IPS-18a (cell line): ENCODE measurements at regions not wholly inside any gene's neighbourhood (a gene's known extent, or its start where the extent isn't known, plus 50 kb on each side); places are given as distances from the start of the nearest gene placed in this dataset.

Source experiments
- H3K27ac ChIP-seq: one replicate; pipeline ENCODE4 v1.5.1; 2013; ENCODE audit warnings: low read length
- H3K27me3 ChIP-seq: one replicate; pipeline ENCODE4 v1.6.1; 2013; ENCODE audit warnings: mild to moderate bottlenecking, low read length; ENCODE audit not compliant: control insufficient read depth, insufficient read depth
- H3K36me3 ChIP-seq: one replicate; pipeline ENCODE4 v1.6.1; 2013; ENCODE audit warnings: low read depth, low read length; ENCODE audit not compliant: control insufficient read depth
- H3K4me1 ChIP-seq: one replicate; pipeline ENCODE4 v1.6.1; 2013; ENCODE audit warnings: low read depth, low read length; ENCODE audit not compliant: control insufficient read depth
- H3K4me3 ChIP-seq: one replicate; pipeline ENCODE4 v1.5.1; 2013; ENCODE audit warnings: low read length
- H3K9ac ChIP-seq: one replicate; pipeline ENCODE4 v1.6.1; 2013; ENCODE audit warnings: mild to moderate bottlenecking, low read length, moderate library complexity
- H3K9me3 ChIP-seq: one replicate; pipeline ENCODE4 v1.6.1; 2013; ENCODE audit warnings: low read depth, low read length; ENCODE audit not compliant: control insufficient read depth

DNA sequence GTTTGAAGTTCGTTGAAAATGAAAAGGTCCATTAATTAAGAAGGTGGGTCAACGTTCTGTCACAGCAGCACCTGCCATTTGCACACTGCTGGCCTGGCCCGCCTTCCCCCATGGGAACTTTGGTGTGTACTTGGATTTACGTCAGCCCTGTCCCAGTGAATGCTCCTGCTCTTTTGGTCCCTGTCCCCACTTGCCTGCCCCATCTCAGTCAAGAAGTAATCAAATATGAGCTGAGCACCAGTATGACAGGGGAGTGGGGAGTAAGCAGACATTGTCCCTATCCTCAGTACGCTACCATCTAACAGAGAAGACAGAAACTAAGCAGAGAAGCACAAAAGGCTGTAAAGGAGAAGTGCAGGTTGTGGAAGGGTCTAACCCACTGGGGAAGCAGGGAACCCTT lies 65.1 kb downstream of the SLC4A3 start:
- Histone ChIP-seq H3K36me3 (no peaks in the 10 kb centered on the region), H3K4me3 (no peak overlapping the region), H3K9ac (no peak overlapping the region), H3K27me3 (no peaks in the 10 kb centered on the region), H3K4me1 (peaks cover 5% of the 10 kb centered on the region), H3K27ac (no peak overlapping the region), H3K9me3 (no peaks in the 10 kb centered on the region)

- Histone ChIP-seq H3K9me3 (no peaks in the 10 kb centered on the region), H3K4me3 (no peak overlapping the region), H3K27ac (no peak overlapping the region), H3K27me3 (no peaks in the 10 kb centered on the region), H3K36me3 (no peaks in the 10 kb centered on the region), H3K9ac (no peak overlapping the region), H3K4me1 (peaks cover 18% of the 10 kb centered on the region)
These were observed 67.8 kb downstream of the SLC4A3 start for GRCh38 chr2:219695145-219695709.

GRCh38 chr2:219697811-219698747 lies 70.6 kb downstream of the SLC4A3 start:
- H3K27me3 ChIP-seq = no peaks in the 10 kb centered on the region
- peaks cover 18% of the 10 kb centered on the region for H3K4me1 ChIP-seq
- H3K4me3 ChIP-seq = peak overlapping the region; percentile 18
- H3K9ac ChIP-seq = no peak overlapping the region
- no peaks in the 10 kb centered on the region for H3K36me3 ChIP-seq
- no peaks in the 10 kb centered on the region for H3K9me3 ChIP-seq
- H3K27ac ChIP-seq = no peak overlapping the region

GRCh38 chr2:219698748-219699439 lies 71.5 kb downstream of the SLC4A3 start:
- H3K27ac ChIP-seq = no peak overlapping the region
- peaks cover 18% of the 10 kb centered on the region for H3K4me1 ChIP-seq

GRCh38 chr2:219699440-219699821 lies 72.0 kb downstream of the SLC4A3 start:
- no peak overlapping the region for H3K9ac ChIP-seq
- H3K4me3 ChIP-seq = no peak overlapping the region
- no peaks in the 10 kb centered on the region for H3K9me3 ChIP-seq
- peaks cover 18% of the 10 kb centered on the region for H3K4me1 ChIP-seq
- no peaks in the 10 kb centered on the region for H3K27me3 ChIP-seq
- H3K27ac ChIP-seq = no peak overlapping the region
- H3K36me3 ChIP-seq = no peaks in the 10 kb centered on the region

More at GRCh38 chr2:219698748-219699439, 71.5 kb downstream of the SLC4A3 start:
- Histone ChIP-seq H3K27me3 (no peaks in the 10 kb centered on the region), H3K36me3 (no peaks in the 10 kb centered on the region), H3K9me3 (no peaks in the 10 kb centered on the region), H3K4me3 (peak overlapping the region; percentile 18), H3K9ac (no peak overlapping the region)

- no peaks in the 10 kb centered on the region for H3K9me3 ChIP-seq
- H3K27ac ChIP-seq = no peak overlapping the region
- H3K36me3 ChIP-seq = no peaks in the 10 kb centered on the region
- H3K4me1 ChIP-seq = peaks cover 18% of the 10 kb centered on the region
- no peaks in the 10 kb centered on the region for H3K27me3 ChIP-seq
- no peak overlapping the region for H3K4me3 ChIP-seq
- H3K9ac ChIP-seq = no peak overlapping the region
These were observed 74.6 kb downstream of the SLC4A3 start for GRCh38 chr2:219701847-219702634.

DNA sequence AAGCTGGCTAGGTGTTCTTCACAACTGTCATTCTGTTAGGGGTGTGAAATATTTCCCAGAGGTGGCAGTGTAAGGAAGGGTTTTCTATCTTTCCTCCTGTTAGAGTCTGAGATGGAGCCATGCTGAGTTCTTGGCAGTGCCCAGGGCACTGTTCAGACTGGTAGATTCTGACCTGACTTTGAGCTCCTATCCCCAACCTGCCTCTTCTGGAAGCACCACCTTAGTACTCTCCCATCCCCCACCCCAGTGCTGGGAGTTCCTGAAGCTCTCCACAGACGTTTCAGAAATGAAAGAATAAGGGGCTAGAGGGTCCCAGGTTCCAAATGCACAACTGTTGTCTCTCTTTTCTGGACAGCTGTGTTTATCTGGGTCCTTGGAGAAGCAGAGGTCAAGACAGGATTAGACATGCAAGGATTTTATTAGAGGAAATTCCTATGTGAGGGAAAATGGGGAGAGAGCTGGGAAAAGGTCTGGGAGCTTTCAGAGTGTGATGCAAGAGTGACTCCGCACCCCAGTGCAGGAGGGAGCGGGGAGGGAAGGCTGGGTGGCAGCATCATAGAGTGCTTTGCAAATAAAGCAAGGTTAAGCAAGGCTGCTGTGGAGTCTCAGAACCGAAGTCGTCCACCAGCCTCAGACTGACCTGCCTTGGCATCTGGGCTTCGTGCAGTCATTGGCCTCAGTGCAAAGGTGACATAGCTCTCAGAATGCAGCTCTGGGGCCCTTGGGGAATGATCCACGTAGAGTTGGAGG lies 75.5 kb downstream of the SLC4A3 start:
- no peak overlapping the region for H3K4me3 ChIP-seq
- H3K27ac ChIP-seq = no peak overlapping the region
- peaks cover 15% of the 10 kb centered on the region for H3K4me1 ChIP-seq
- H3K36me3 ChIP-seq = no peaks in the 10 kb centered on the region
- H3K9ac ChIP-seq = no peak overlapping the region
- H3K27me3 ChIP-seq = no peaks in the 10 kb centered on the region
- no peaks in the 10 kb centered on the region for H3K9me3 ChIP-seq

GRCh38 chr2:219704878-219705277 lies 77.4 kb downstream of the SLC4A3 start:
- Histone ChIP-seq H3K27me3 (no peaks in the 10 kb centered on the region), H3K36me3 (no peaks in the 10 kb centered on the region), H3K27ac (no peak overlapping the region), H3K4me1 (no peaks in the 10 kb centered on the region), H3K9ac (no peak overlapping the region), H3K9me3 (no peaks in the 10 kb centered on the region), H3K4me3 (no peak overlapping the region)

DNA sequence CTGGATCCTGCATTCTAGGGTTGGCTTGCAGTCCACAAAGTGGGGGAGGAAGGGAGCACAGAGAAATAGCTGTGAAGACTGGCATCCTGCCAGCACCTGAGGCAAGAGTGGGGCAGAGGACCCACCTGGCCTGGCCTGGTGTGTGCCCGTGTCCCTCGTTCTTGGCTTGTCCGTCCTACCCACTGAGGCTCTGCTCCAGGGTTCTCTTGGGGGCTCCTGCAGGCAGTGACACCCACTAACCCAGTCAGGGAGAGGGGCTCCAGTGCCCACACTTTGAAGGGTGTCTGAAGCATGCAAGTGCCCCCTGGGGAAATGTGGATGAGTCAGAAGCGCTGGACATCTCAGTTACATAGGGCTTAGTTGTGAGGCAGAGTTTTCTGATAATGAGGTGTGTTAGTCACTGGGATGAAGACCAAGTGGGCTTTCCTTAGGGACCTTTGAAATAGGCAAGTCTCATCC lies 79.4 kb downstream of the SLC4A3 start:
- H3K9ac ChIP-seq = no peak overlapping the region
- no peaks in the 10 kb centered on the region for H3K4me1 ChIP-seq
- H3K27ac ChIP-seq = no peak overlapping the region
- no peak overlapping the region for H3K4me3 ChIP-seq
- no peaks in the 10 kb centered on the region for H3K9me3 ChIP-seq
- H3K27me3 ChIP-seq = no peaks in the 10 kb centered on the region
- no peaks in the 10 kb centered on the region for H3K36me3 ChIP-seq

DNA sequence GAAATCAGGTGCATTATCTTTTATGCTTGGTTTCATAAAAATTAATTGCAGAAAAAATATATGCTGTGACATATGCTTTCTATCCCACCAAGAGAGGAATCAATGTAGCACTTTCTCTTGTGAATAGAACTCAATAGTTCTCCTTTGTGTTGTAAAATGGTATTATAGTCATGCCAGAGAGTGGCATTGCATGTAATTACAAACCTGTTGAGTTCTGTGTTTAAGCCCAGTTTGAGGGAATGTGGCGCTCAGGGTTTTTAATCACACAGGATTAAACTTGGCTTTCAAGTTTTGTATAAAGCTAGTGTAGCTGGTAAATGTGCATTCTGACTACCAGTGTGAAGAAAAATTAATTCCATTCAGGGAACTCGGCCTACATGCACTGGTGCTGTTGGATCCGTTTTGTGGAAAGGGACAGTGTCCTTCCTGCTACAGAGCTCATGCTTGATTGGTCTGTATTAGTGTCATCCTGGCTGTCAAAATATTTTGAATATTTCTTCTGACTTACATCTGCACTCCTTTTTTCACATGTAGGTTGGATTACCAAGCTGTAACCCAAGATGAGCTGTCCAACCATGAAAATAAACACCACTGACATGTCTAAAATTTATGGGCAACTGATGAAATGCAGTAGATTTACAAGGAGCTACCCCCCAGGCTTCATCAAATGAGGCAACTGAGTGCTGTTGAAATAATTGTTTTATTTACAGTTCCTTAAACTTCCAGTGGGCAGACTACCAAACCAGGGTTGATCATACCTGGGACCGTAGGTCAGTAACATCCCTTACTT lies 80.3 kb downstream of the SLC4A3 start:
- H3K4me1 ChIP-seq = no peaks in the 10 kb centered on the region
- no peaks in the 10 kb centered on the region for H3K27me3 ChIP-seq
- no peak overlapping the region for H3K27ac ChIP-seq
- H3K9ac ChIP-seq = no peak overlapping the region
- H3K4me3 ChIP-seq = no peak overlapping the region
- H3K9me3 ChIP-seq = no peaks in the 10 kb centered on the region
- H3K36me3 ChIP-seq = no peaks in the 10 kb centered on the region
